ENCODE measurements at regions not wholly inside any gene's neighbourhood (a gene's known extent, or its start where the extent isn't known, plus 50 kb on each side); places are given as distances from the start of the nearest gene placed in this dataset.

GRCh38 chr20:52457826-52458225 is 266.2 kb upstream of the ZFP64 start:
- no peak overlapping the region for H3K27ac ChIP-seq (ENCODE audit: extremely low read length, insufficient read depth, low read length)
- TF ChIP-seq ZNF232 (CRISPR knock-in tag; IDR thresholded peaks at IDR 0.05; ENCODE audit: borderline replicate concordance) (no peak), UBTF (CRISPR knock-in tag; IDR thresholded peaks at IDR 0.05) (no peak), ZNF503 (CRISPR knock-in tag; IDR thresholded peaks at IDR 0.05) (no peak)
- intact Hi-C loops (cut with micrococcal nuclease; ENCODE audit: unreplicated experiment): no loop called here
- no peaks in the 10 kb centered on the region for H4K20me1 ChIP-seq (ENCODE audit: insufficient read depth, low read length)
- H3K4me3 ChIP-seq (replicated peaks in 1 of 3; ENCODE audit: insufficient read depth in 1 of 3, low read depth in 2 of 3, low read length in 3 of 3): no peak overlapping the region
- H3K79me2 ChIP-seq (ENCODE audit: insufficient read depth, low read length): no peaks in the 10 kb centered on the region
- POLR2A ChIA-PET: no interaction called here
- no peaks in the 10 kb centered on the region for H3K4me1 ChIP-seq (ENCODE audit: insufficient read depth, low read length)
- DNase-seq (ENCODE audit: low spot score): no peak
- no peak for ATAC-seq
- no peak for FAIRE-seq
- H3K4me2 ChIP-seq (ENCODE audit: low read depth, low read length): no peak overlapping the region
- H3K27me3 ChIP-seq (ENCODE audit: control insufficient read depth in 1 of 2, insufficient read depth in 2 of 2, low read length in 2 of 2): no peaks in the 10 kb centered on the region
- H3K36me3 ChIP-seq (replicated peaks in 1 of 2; ENCODE audit: control insufficient read depth in 1 of 2, insufficient read depth in 2 of 2, low read length in 2 of 2): no peaks in the 10 kb centered on the region
- in situ Hi-C loops (cut with HindIII; ENCODE audit: extremely low pct_ligation_motif_present, low pct_unique_long_range_greater_than_20kb): no loop called here
- H3K9me3 ChIP-seq (ENCODE audit: low read length): peaks cover 24% of the 10 kb centered on the region; the same call in 1 of the 2 replicates
- CTCF ChIA-PET (ENCODE audit: low intra/inter-chr PET ratio, low total read pairs): no interaction called here
- 27% methylated on average over 2 of the region's 2 CpGs for WGBS (ENCODE audit: low lambda C conversion rate)
- no peak overlapping the region for H2AFZ ChIP-seq (ENCODE audit: low read length)
- no peak overlapping the region for H3K9ac ChIP-seq (ENCODE audit: insufficient read depth, low read depth, low read length)
- no TSS peak for BruUV-seq (replicated peaks)

- Histone ChIP-seq H3K79me2 (ENCODE audit: insufficient read depth, low read length) (no peaks in the 10 kb centered on the region), H3K27me3 (ENCODE audit: control insufficient read depth in 1 of 2, insufficient read depth in 2 of 2, low read length in 2 of 2) (no peaks in the 10 kb centered on the region), H4K20me1 (ENCODE audit: insufficient read depth, low read length) (no peaks in the 10 kb centered on the region), H3K4me1 (ENCODE audit: insufficient read depth, low read length) (no peaks in the 10 kb centered on the region), H3K9me3 (ENCODE audit: low read length) (peaks cover 24% of the 10 kb centered on the region; the same call in 1 of the 2 replicates), H3K4me2 (ENCODE audit: low read depth, low read length) (no peak overlapping the region), H3K9ac (ENCODE audit: insufficient read depth, low read depth, low read length) (no peak overlapping the region), H3K4me3 (replicated peaks in 1 of 3; ENCODE audit: insufficient read depth in 1 of 3, low read depth in 2 of 3, low read length in 3 of 3) (no peak overlapping the region), H3K27ac (ENCODE audit: extremely low read length, insufficient read depth, low read length) (no peak overlapping the region), H2AFZ (ENCODE audit: low read length) (no peak overlapping the region), H3K36me3 (replicated peaks in 1 of 2; ENCODE audit: control insufficient read depth in 1 of 2, insufficient read depth in 2 of 2, low read length in 2 of 2) (no peaks in the 10 kb centered on the region)
- CTCF ChIA-PET (ENCODE audit: low intra/inter-chr PET ratio, low total read pairs): no interaction called here
- no peak for DNase-seq (ENCODE audit: low spot score)
- FAIRE-seq: no peak
- in situ Hi-C loops (cut with HindIII; ENCODE audit: extremely low pct_ligation_motif_present, low pct_unique_long_range_greater_than_20kb): no loop called here
- intact Hi-C loops (cut with micrococcal nuclease; ENCODE audit: unreplicated experiment): no loop called here
- POLR2A ChIA-PET: no interaction called here
- no TSS peak for BruUV-seq (replicated peaks)
- ATAC-seq: no peak
- WGBS (ENCODE audit: low lambda C conversion rate): 42% methylated on average over 2 of the region's 2 CpGs
- TF ChIP-seq ZBTB4 (CRISPR knock-in tag; IDR thresholded peaks at IDR 0.05; ENCODE audit: borderline replicate concordance) (no peak), ZNF253 (CRISPR knock-in tag; IDR thresholded peaks at IDR 0.05; ENCODE audit: borderline replicate concordance) (no peak), ZNF280D (CRISPR knock-in tag; IDR thresholded peaks at IDR 0.05) (no peak), ZNF124 (CRISPR knock-in tag; IDR thresholded peaks at IDR 0.05) (no peak), NFYB (CRISPR knock-in tag; IDR thresholded peaks at IDR 0.05) (no peak)
Measured at GRCh38 chr20:52454660-52455059, 263.1 kb upstream of the ZFP64 start.
